ENCODE measurements at regions not wholly inside any gene's neighbourhood (a gene's known extent, or its start where the extent isn't known, plus 50 kb on each side); places are given as distances from the start of the nearest gene placed in this dataset.

- H4K20me1 ChIP-seq (ENCODE audit: insufficient read depth, low read length), result no peaks in the 10 kb centered on the region
- no peak overlapping the region for H3K27ac ChIP-seq (ENCODE audit: low read depth, low read length, poor library complexity, severe bottlenecking)
- H3K4me3 ChIP-seq (ENCODE audit: low read depth, low read length, poor library complexity, severe bottlenecking), result no peak overlapping the region
- TF ChIP-seq, protein P1, sequence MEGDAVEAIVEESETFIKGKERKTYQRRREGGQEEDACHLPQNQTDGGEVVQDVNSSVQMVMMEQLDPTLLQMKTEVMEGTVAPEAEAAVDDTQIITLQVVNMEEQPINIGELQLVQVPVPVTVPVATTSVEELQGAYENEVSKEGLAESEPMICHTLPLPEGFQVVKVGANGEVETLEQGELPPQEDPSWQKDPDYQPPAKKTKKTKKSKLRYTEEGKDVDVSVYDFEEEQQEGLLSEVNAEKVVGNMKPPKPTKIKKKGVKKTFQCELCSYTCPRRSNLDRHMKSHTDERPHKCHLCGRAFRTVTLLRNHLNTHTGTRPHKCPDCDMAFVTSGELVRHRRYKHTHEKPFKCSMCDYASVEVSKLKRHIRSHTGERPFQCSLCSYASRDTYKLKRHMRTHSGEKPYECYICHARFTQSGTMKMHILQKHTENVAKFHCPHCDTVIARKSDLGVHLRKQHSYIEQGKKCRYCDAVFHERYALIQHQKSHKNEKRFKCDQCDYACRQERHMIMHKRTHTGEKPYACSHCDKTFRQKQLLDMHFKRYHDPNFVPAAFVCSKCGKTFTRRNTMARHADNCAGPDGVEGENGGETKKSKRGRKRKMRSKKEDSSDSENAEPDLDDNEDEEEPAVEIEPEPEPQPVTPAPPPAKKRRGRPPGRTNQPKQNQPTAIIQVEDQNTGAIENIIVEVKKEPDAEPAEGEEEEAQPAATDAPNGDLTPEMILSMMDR (IDR thresholded peaks at IDR 0.05; ENCODE audit: low read length), result peak; percentile 14; the same call in 1 of the 2 replicates
- TF ChIP-seq EZH2 (IDR thresholded peaks at IDR 0.05; ENCODE audit: borderline replicate concordance, low read length), result no peak
- H3K4me2 ChIP-seq (ENCODE audit: low read length), result no peak overlapping the region
- H3K9ac ChIP-seq (ENCODE audit: low read length), result no peak overlapping the region
- no peaks in the 10 kb centered on the region for H3F3A ChIP-seq (ENCODE audit: insufficient read depth, low read length)
- no peaks in the 10 kb centered on the region for H3K9me2 ChIP-seq (ENCODE audit: low read depth, low read length)
- no peaks in the 10 kb centered on the region for H3K79me2 ChIP-seq (ENCODE audit: insufficient read depth, low read length)
- no peaks in the 10 kb centered on the region for H3K36me3 ChIP-seq (ENCODE audit: insufficient read depth, low read length)
- no peaks in the 10 kb centered on the region for H3K9me3 ChIP-seq (ENCODE audit: low read length)
- no peaks in the 10 kb centered on the region for H3K4me1 ChIP-seq (ENCODE audit: insufficient read depth, low read length, severe bottlenecking)
- H3K27me3 ChIP-seq (ENCODE audit: insufficient read depth, low read length), result no peaks in the 10 kb centered on the region
- H2AFZ ChIP-seq (ENCODE audit: low read length), result no peak overlapping the region
Observed at GRCh38 chr6:104201557-104201956, 658.2 kb downstream of the HACE1 start.

- TF ChIP-seq EZH2 (IDR thresholded peaks at IDR 0.05; ENCODE audit: borderline replicate concordance, low read length), result no peak
- TF ChIP-seq, protein P1 (IDR thresholded peaks at IDR 0.05; ENCODE audit: low read length), result no peak
- Histone ChIP-seq H3K4me1 (ENCODE audit: insufficient read depth, low read length, severe bottlenecking) (no peaks in the 10 kb centered on the region), H3K9me3 (ENCODE audit: low read length) (no peaks in the 10 kb centered on the region), H3K9me2 (ENCODE audit: low read depth, low read length) (no peaks in the 10 kb centered on the region), H4K20me1 (ENCODE audit: insufficient read depth, low read length) (no peaks in the 10 kb centered on the region), H3F3A (ENCODE audit: insufficient read depth, low read length) (no peaks in the 10 kb centered on the region), H3K36me3 (ENCODE audit: insufficient read depth, low read length) (no peaks in the 10 kb centered on the region), H3K27me3 (ENCODE audit: insufficient read depth, low read length) (no peaks in the 10 kb centered on the region), H3K79me2 (ENCODE audit: insufficient read depth, low read length) (no peaks in the 10 kb centered on the region), H3K27ac (ENCODE audit: low read depth, low read length, poor library complexity, severe bottlenecking) (no peak overlapping the region), H3K9ac (ENCODE audit: low read length) (no peak overlapping the region), H3K4me2 (ENCODE audit: low read length) (no peak overlapping the region), H2AFZ (ENCODE audit: low read length) (no peak overlapping the region), H3K4me3 (ENCODE audit: low read depth, low read length, poor library complexity, severe bottlenecking) (no peak overlapping the region)
Observed at GRCh38 chr6:104187616-104188015, 672.1 kb downstream of the HACE1 start.

GRCh38 chr6:104186831-104187230, 672.9 kb downstream of the HACE1 start:
- Histone ChIP-seq H3K27me3 (ENCODE audit: insufficient read depth, low read length) (no peaks in the 10 kb centered on the region), H3K36me3 (ENCODE audit: insufficient read depth, low read length) (no peaks in the 10 kb centered on the region), H4K20me1 (ENCODE audit: insufficient read depth, low read length) (no peaks in the 10 kb centered on the region), H3K4me2 (ENCODE audit: low read length) (no peak overlapping the region), H3K79me2 (ENCODE audit: insufficient read depth, low read length) (no peaks in the 10 kb centered on the region), H3K4me3 (ENCODE audit: low read depth, low read length, poor library complexity, severe bottlenecking) (no peak overlapping the region), H3K9me3 (ENCODE audit: low read length) (no peaks in the 10 kb centered on the region), H3K27ac (ENCODE audit: low read depth, low read length, poor library complexity, severe bottlenecking) (no peak overlapping the region), H3K9me2 (ENCODE audit: low read depth, low read length) (no peaks in the 10 kb centered on the region), H3K4me1 (ENCODE audit: insufficient read depth, low read length, severe bottlenecking) (no peaks in the 10 kb centered on the region), H3F3A (ENCODE audit: insufficient read depth, low read length) (no peaks in the 10 kb centered on the region), H2AFZ (ENCODE audit: low read length) (no peak overlapping the region), H3K9ac (ENCODE audit: low read length) (no peak overlapping the region)
- no peak for TF ChIP-seq EZH2 (IDR thresholded peaks at IDR 0.05; ENCODE audit: borderline replicate concordance, low read length)
- TF ChIP-seq, protein P1 (IDR thresholded peaks at IDR 0.05; ENCODE audit: low read length), result no peak

Measured in OCI-LY1 (cell line).